ENCODE measurements at regions not wholly inside any gene's neighbourhood (a gene's known extent, or its start where the extent isn't known, plus 50 kb on each side); places are given as distances from the start of the nearest gene placed in this dataset.
"Not testable (repeated sequence)": the region's sequence is repeated elsewhere in the genome, so short reads cannot be mapped to it uniquely, and the experiment has no call there.

DNA sequence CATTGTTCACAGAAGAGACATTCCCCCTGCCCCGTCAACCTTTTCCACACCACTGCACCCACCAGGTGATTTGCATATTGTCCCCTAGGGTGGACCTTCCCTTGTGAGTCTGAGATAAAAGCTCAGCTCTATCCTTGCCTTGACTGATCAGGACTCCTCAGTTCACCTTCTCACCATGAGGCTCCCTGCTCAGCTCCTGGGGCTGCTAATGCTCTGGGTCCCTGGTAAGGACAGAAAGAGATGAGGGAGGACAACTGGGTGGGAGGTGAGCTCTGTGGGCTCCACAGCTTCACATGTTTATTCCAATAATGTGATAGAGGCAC is 1160.1 kb downstream of the RPIA start:
- no peaks in the 10 kb centered on the region for H3K36me3 ChIP-seq (ENCODE audit: control insufficient read depth in 2 of 2, extremely low read depth in 1 of 2, insufficient read depth in 1 of 2, low read length in 1 of 2)
- H3K9me3 ChIP-seq, result no peaks in the 10 kb centered on the region
- Mint-ChIP-seq H3K27me3 (peaks cover 4 to 7% of the 10 kb centered on the region in 2 donors), H3K4me1 (no peaks in the 10 kb centered on the region), H3K4me3 (no peak overlapping the region), H3K36me3 (no peaks in the 10 kb centered on the region), H3K9me3 (peaks cover 0 to 6% (median 4%) of the 10 kb centered on the region in 3 donors), H3K27ac (no peak overlapping the region)
- ChIA-PET CTCF (no interaction called here), POLR2A (no interaction called here)
- H3K27me3 ChIP-seq (replicated peaks in 1 of 2; ENCODE audit: control insufficient read depth in 2 of 2, extremely low read depth in 1 of 2, insufficient read depth in 2 of 2, low read length in 1 of 2), result peaks cover 0 to 2% of the 10 kb centered on the region in 2 experiments
- no peaks in the 10 kb centered on the region for H3K4me1 ChIP-seq (ENCODE audit: control insufficient read depth in 1 of 2, extremely low read depth in 1 of 2, insufficient read depth in 2 of 2, low read length in 2 of 2)
- no peak overlapping the region for H3K27ac ChIP-seq (ENCODE audit: low read length)
- DNase-seq (no peak), ATAC-seq (replicated peaks in 1 of 4) (no peak)
- WGBS (ENCODE audit: insufficient coverage), result 80% methylated on average over 1 of the region's 1 CpG
- no peak overlapping the region for H3K4me3 ChIP-seq (ENCODE audit: control insufficient read depth in 1 of 2, extremely low read depth in 1 of 2, low read length in 1 of 2)

DNA sequence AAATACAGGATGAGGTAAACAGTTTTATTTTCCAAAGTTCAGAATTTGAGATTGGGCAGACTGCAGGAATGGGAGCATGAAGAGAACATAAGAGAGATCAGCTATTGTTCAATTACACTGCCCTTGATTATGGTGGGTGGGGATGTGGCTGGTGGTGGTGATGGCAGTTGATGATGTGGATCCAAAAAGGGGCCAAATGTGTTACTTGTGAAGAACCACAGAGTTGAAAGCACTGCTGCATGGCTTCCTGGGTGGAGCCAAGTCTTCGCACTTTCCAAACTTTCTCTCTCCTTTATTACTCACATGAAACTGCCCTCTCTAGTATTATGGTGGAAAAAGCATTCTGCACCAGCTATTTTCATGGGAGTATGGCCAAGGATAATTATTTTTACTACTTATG is 1162.0 kb downstream of the RPIA start:
- H3K4me1 ChIP-seq (ENCODE audit: control insufficient read depth in 1 of 2, extremely low read depth in 1 of 2, insufficient read depth in 2 of 2, low read length in 2 of 2); H3K27me3 Mint-ChIP-seq; POLR2A ChIA-PET; H3K27ac Mint-ChIP-seq; CTCF ChIA-PET; H3K4me1 Mint-ChIP-seq; ATAC-seq (replicated peaks in 1 of 4); H3K36me3 Mint-ChIP-seq; DNase-seq; H3K9me3 ChIP-seq; H3K9me3 Mint-ChIP-seq; H3K27ac ChIP-seq (ENCODE audit: low read length); H3K27me3 ChIP-seq (replicated peaks in 1 of 2; ENCODE audit: control insufficient read depth in 2 of 2, extremely low read depth in 1 of 2, insufficient read depth in 2 of 2, low read length in 1 of 2); H3K36me3 ChIP-seq (ENCODE audit: control insufficient read depth in 2 of 2, extremely low read depth in 1 of 2, insufficient read depth in 1 of 2, low read length in 1 of 2); H3K4me3 Mint-ChIP-seq; H3K4me3 ChIP-seq (ENCODE audit: control insufficient read depth in 1 of 2, extremely low read depth in 1 of 2, low read length in 1 of 2): not testable (repeated sequence)
- WGBS (ENCODE audit: insufficient coverage), result no CpG with 5 or more reads among the region's 1 CpG

- H3K27me3 ChIP-seq (replicated peaks in 1 of 2; ENCODE audit: control insufficient read depth in 2 of 2, extremely low read depth in 1 of 2, insufficient read depth in 2 of 2, low read length in 1 of 2); CTCF ChIA-PET; H3K4me1 ChIP-seq (ENCODE audit: control insufficient read depth in 1 of 2, extremely low read depth in 1 of 2, insufficient read depth in 2 of 2, low read length in 2 of 2); H3K27me3 Mint-ChIP-seq; H3K4me3 Mint-ChIP-seq; H3K27ac ChIP-seq (ENCODE audit: low read length); H3K9me3 ChIP-seq; H3K27ac Mint-ChIP-seq; H3K36me3 ChIP-seq (ENCODE audit: control insufficient read depth in 2 of 2, extremely low read depth in 1 of 2, insufficient read depth in 1 of 2, low read length in 1 of 2); DNase-seq; H3K4me1 Mint-ChIP-seq; H3K9me3 Mint-ChIP-seq; POLR2A ChIA-PET; H3K4me3 ChIP-seq (ENCODE audit: control insufficient read depth in 1 of 2, extremely low read depth in 1 of 2, low read length in 1 of 2); H3K36me3 Mint-ChIP-seq; ATAC-seq (replicated peaks in 1 of 4): not testable (repeated sequence)
- no CpG with 5 or more reads among the region's 2 CpGs for WGBS (ENCODE audit: insufficient coverage)
These were observed 1164.3 kb downstream of the RPIA start for GRCh38 chr2:89855752-89856151.

GRCh38 chr2:89856305-89856704 is 1164.8 kb downstream of the RPIA start:
- H3K27me3 ChIP-seq (replicated peaks in 1 of 2; ENCODE audit: control insufficient read depth in 2 of 2, extremely low read depth in 1 of 2, insufficient read depth in 2 of 2, low read length in 1 of 2); DNase-seq; CTCF ChIA-PET; H3K27me3 Mint-ChIP-seq; H3K36me3 Mint-ChIP-seq; H3K27ac ChIP-seq (ENCODE audit: low read length); H3K4me1 ChIP-seq (ENCODE audit: control insufficient read depth in 1 of 2, extremely low read depth in 1 of 2, insufficient read depth in 2 of 2, low read length in 2 of 2); ATAC-seq (replicated peaks in 1 of 4); H3K27ac Mint-ChIP-seq; H3K9me3 Mint-ChIP-seq; H3K9me3 ChIP-seq; H3K4me1 Mint-ChIP-seq; H3K36me3 ChIP-seq (ENCODE audit: control insufficient read depth in 2 of 2, extremely low read depth in 1 of 2, insufficient read depth in 1 of 2, low read length in 1 of 2); POLR2A ChIA-PET; H3K4me3 Mint-ChIP-seq; H3K4me3 ChIP-seq (ENCODE audit: control insufficient read depth in 1 of 2, extremely low read depth in 1 of 2, low read length in 1 of 2): not testable (repeated sequence)
- no CpG with 5 or more reads among the region's 7 CpGs for WGBS (ENCODE audit: insufficient coverage)

DNA sequence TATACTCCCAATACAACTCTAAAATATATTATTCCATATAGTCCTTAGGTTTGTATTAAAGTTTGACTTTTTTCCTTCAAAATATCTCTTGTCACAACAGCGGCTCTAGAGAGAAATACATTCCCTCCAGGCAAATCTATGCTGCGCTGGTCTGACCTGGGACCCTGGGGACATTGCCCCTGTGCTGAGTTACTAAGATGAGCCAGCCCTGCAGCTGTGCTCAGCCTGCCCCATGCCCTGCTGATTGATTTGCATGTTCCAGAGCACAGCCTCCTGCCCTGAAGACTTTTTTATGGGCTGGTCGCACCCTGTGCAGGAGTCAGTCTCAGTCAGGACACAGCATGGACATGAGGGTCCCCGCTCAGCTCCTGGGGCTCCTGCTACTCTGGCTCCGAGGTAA is 1170.7 kb downstream of the RPIA start:
- H3K27me3 Mint-ChIP-seq; H3K4me3 ChIP-seq (ENCODE audit: control insufficient read depth in 1 of 2, extremely low read depth in 1 of 2, low read length in 1 of 2); ATAC-seq (replicated peaks in 1 of 4); CTCF ChIA-PET; H3K4me1 Mint-ChIP-seq; H3K27me3 ChIP-seq (replicated peaks in 1 of 2; ENCODE audit: control insufficient read depth in 2 of 2, extremely low read depth in 1 of 2, insufficient read depth in 2 of 2, low read length in 1 of 2); H3K27ac ChIP-seq (ENCODE audit: low read length); H3K9me3 Mint-ChIP-seq; H3K4me1 ChIP-seq (ENCODE audit: control insufficient read depth in 1 of 2, extremely low read depth in 1 of 2, insufficient read depth in 2 of 2, low read length in 2 of 2); H3K36me3 Mint-ChIP-seq; H3K9me3 ChIP-seq; DNase-seq; H3K27ac Mint-ChIP-seq; POLR2A ChIA-PET; H3K4me3 Mint-ChIP-seq; H3K36me3 ChIP-seq (ENCODE audit: control insufficient read depth in 2 of 2, extremely low read depth in 1 of 2, insufficient read depth in 1 of 2, low read length in 1 of 2): not testable (repeated sequence)
- no CpG with 5 or more reads among the region's 5 CpGs for WGBS (ENCODE audit: insufficient coverage)

GRCh38 chr2:89863209-89863608 is 1171.7 kb downstream of the RPIA start:
- H3K36me3 Mint-ChIP-seq; POLR2A ChIA-PET; ATAC-seq (replicated peaks in 1 of 4): not testable (repeated sequence)

GRCh38 chr2:89874810-89875595 is 1183.5 kb downstream of the RPIA start:
- H3K27ac ChIP-seq (ENCODE audit: low read length); H3K27ac Mint-ChIP-seq; ATAC-seq (replicated peaks in 1 of 4); H3K4me3 Mint-ChIP-seq; H3K4me1 ChIP-seq (ENCODE audit: control insufficient read depth in 1 of 2, extremely low read depth in 1 of 2, insufficient read depth in 2 of 2, low read length in 2 of 2); H3K27me3 ChIP-seq (replicated peaks in 1 of 2; ENCODE audit: control insufficient read depth in 2 of 2, extremely low read depth in 1 of 2, insufficient read depth in 2 of 2, low read length in 1 of 2); POLR2A ChIA-PET; H3K27me3 Mint-ChIP-seq; CTCF ChIA-PET; H3K9me3 ChIP-seq; H3K36me3 ChIP-seq (ENCODE audit: control insufficient read depth in 2 of 2, extremely low read depth in 1 of 2, insufficient read depth in 1 of 2, low read length in 1 of 2); DNase-seq; H3K36me3 Mint-ChIP-seq; H3K9me3 Mint-ChIP-seq; H3K4me1 Mint-ChIP-seq; H3K4me3 ChIP-seq (ENCODE audit: control insufficient read depth in 1 of 2, extremely low read depth in 1 of 2, low read length in 1 of 2): not testable (repeated sequence)
- WGBS (ENCODE audit: insufficient coverage), result no CpG with 5 or more reads among the region's 9 CpGs

More at GRCh38 chr2:89863209-89863608, 1171.7 kb downstream of the RPIA start:
- H3K4me3 ChIP-seq (ENCODE audit: control insufficient read depth in 1 of 2, extremely low read depth in 1 of 2, low read length in 1 of 2); H3K27ac ChIP-seq (ENCODE audit: low read length); H3K9me3 Mint-ChIP-seq; DNase-seq; H3K36me3 ChIP-seq (ENCODE audit: control insufficient read depth in 2 of 2, extremely low read depth in 1 of 2, insufficient read depth in 1 of 2, low read length in 1 of 2); CTCF ChIA-PET; H3K4me3 Mint-ChIP-seq; H3K27ac Mint-ChIP-seq; H3K27me3 ChIP-seq (replicated peaks in 1 of 2; ENCODE audit: control insufficient read depth in 2 of 2, extremely low read depth in 1 of 2, insufficient read depth in 2 of 2, low read length in 1 of 2); H3K4me1 ChIP-seq (ENCODE audit: control insufficient read depth in 1 of 2, extremely low read depth in 1 of 2, insufficient read depth in 2 of 2, low read length in 2 of 2); H3K4me1 Mint-ChIP-seq; H3K27me3 Mint-ChIP-seq; H3K9me3 ChIP-seq: not testable (repeated sequence)
- no CpG with 5 or more reads among the region's 6 CpGs for whole genome bisulfite sequencing (ENCODE audit: insufficient coverage)
